SK-N-SH (cell line): ENCODE measurements at regions not wholly inside any gene's neighbourhood (a gene's known extent, or its start where the extent isn't known, plus 50 kb on each side); places are given as distances from the start of the nearest gene placed in this dataset.

Source experiments
- CTCF ChIA-PET: fragments of 300-600, 350-600 bp; formaldehyde crosslinking; extraction: SDS; loops from one replicate; lab custom pipeline; 2021; lab: Yijun Ruan, JAX
- POLR2A ChIA-PET: fragments of 350-600 bp; sonication (Branson Sonifier 250); formaldehyde crosslinking; extraction: SDS; loops from one replicate; lab custom pipeline; 2020; ENCODE audit warnings: antibody characterized with exemption, inconsistent platforms; lab: Yijun Ruan, JAX
- DNase-seq: peaks from one replicate; pipeline ENCODE4 v3.0.0; 2012
- H2AFZ ChIP-seq: fragments of 200-600 bp; sonication (generic); 2 replicates; pipeline ENCODE4 v1.8.1; 2016; ENCODE audit warnings: antibody characterized with exemption, mild to moderate bottlenecking, low read depth
- H3F3A ChIP-seq: fragments of 200-600 bp; sonication (generic); replicated peaks from 2 replicates; pipeline ENCODE3; 2016; ENCODE audit warnings: antibody characterized with exemption, mild to moderate bottlenecking; ENCODE audit not compliant: insufficient read depth
- H3K27ac ChIP-seq, 2 experiments: fragments of 200-500 bp in 1 of 2; fragments of 200-600 bp in 1 of 2; sonication (Bioruptor generic) in 1 of 2; sonication (generic), shearing (Covaris generic) in 1 of 2; 2 replicates each; pipeline versions ENCODE4 v1.5.1 to v1.6.1; 2014 to 2016; ENCODE audit warnings: low read depth in 2 of 2, inconsistent platforms in 1 of 2, low read length in 1 of 2, mild to moderate bottlenecking in 1 of 2, mixed read lengths in 1 of 2
- H3K27me3 ChIP-seq: fragments of 200-600 bp; sonication (generic), shearing (Covaris generic); 2 replicates; pipeline ENCODE4 v1.6.1; 2016; ENCODE audit warnings: mixed run types; ENCODE audit not compliant: insufficient read depth
- H3K36me3 ChIP-seq, 2 experiments: fragments of 200-500 bp in 1 of 2; fragments of 200-600 bp in 1 of 2; sonication (Bioruptor generic) in 1 of 2; sonication (generic) in 1 of 2; replicated peaks in 1 of 2; 2 replicates each; pipeline versions ENCODE3 to v1.5.1; 2014 to 2016; ENCODE audit warnings: low read length in 1 of 2, mild to moderate bottlenecking in 1 of 2; ENCODE audit not compliant: insufficient read depth in 2 of 2, control insufficient read depth in 1 of 2
- H3K4me1 ChIP-seq, 2 experiments: fragments of 200-500 bp in 1 of 2; fragments of 200-600 bp in 1 of 2; sonication (Bioruptor generic) in 1 of 2; sonication (generic), shearing (Covaris generic) in 1 of 2; 2 replicates each; pipeline versions ENCODE4 v1.5.1 to v1.6.1; 2014 to 2016; ENCODE audit warnings: low read depth in 1 of 2, low read length in 1 of 2, mixed run types in 1 of 2; ENCODE audit not compliant: insufficient read depth in 2 of 2, control insufficient read depth in 1 of 2
- H3K4me2 ChIP-seq: fragments of 200-600 bp; sonication (generic), shearing (Covaris generic); 2 replicates; pipeline ENCODE4 v1.6.1; 2017; ENCODE audit warnings: mixed run types
- H3K4me3 ChIP-seq, 2 experiments: fragments of 200-500 bp in 1 of 2; fragments of 200-600 bp in 1 of 2; sonication (Bioruptor generic) in 1 of 2; sonication (generic), shearing (Covaris generic) in 1 of 2; 2 replicates each; pipeline versions ENCODE4 v1.5.1 to v1.8.1; 2014 to 2016; ENCODE audit warnings: low read depth in 2 of 2, inconsistent platforms in 1 of 2, low read length in 1 of 2, mild to moderate bottlenecking in 1 of 2, mixed read lengths in 1 of 2, moderate library complexity in 1 of 2
- H3K79me2 ChIP-seq: fragments of 200-600 bp; sonication (generic); 2 replicates; pipeline ENCODE4 v1.8.1; 2017; ENCODE audit warnings: mild to moderate bottlenecking; ENCODE audit not compliant: insufficient read depth
- H3K9ac ChIP-seq: fragments of 200-600 bp; sonication (generic); 2 replicates; pipeline ENCODE4 v1.6.1; 2017; ENCODE audit warnings: mixed run types
- H3K9me2 ChIP-seq: fragments of 200-600 bp; sonication (generic); 2 replicates; pipeline ENCODE4 v1.6.1; 2017; ENCODE audit warnings: mixed run types
- H3K9me3 ChIP-seq: fragments of 200-600 bp; sonication (generic); 2 replicates; pipeline ENCODE4 v1.6.1; 2017; ENCODE audit warnings: mixed run types, mild to moderate bottlenecking, moderate library complexity
- H4K20me1 ChIP-seq: fragments of 200-600 bp; sonication (generic); 2 replicates; pipeline ENCODE4 v1.6.1; 2017; ENCODE audit warnings: mild to moderate bottlenecking, mixed run types; ENCODE audit not compliant: insufficient read depth
- EP300 ChIP-seq, 2 experiments: IDR thresholded peaks; 2 replicates each; pipeline versions ENCODE4 v1.4.0 to v1.6.1; 2012; ENCODE audit warnings: borderline replicate concordance in 1 of 2, low read depth in 1 of 2, low read length in 1 of 2
- FOXJ3 ChIP-seq: sonication (generic); formaldehyde crosslinking; IDR thresholded peaks from 2 replicates; pipeline ENCODE4 v1.5.1; 2020; ENCODE audit warnings: mild to moderate bottlenecking, missing genetic modification reagents
- FOXM1 ChIP-seq: IDR thresholded peaks from 2 replicates; pipeline ENCODE4 v1.4.0; 2012; ENCODE audit warnings: low read depth, mild to moderate bottlenecking
- GABPA ChIP-seq: IDR thresholded peaks from 2 replicates; pipeline ENCODE4 v1.4.0; 2012; ENCODE audit warnings: low read depth, mild to moderate bottlenecking
- MEF2A ChIP-seq: IDR thresholded peaks from 2 replicates; pipeline ENCODE4 v1.4.0; 2012; ENCODE audit warnings: low read depth, borderline replicate concordance
- MXI1 ChIP-seq: IDR thresholded peaks from 2 replicates; pipeline ENCODE4 v1.6.1; 2012; ENCODE audit warnings: mild to moderate bottlenecking, low read depth, low read length, improper control_type of control experiment
- NFIC ChIP-seq: IDR thresholded peaks from 2 replicates; pipeline ENCODE4 v1.4.0; 2012; ENCODE audit warnings: borderline replicate concordance
- POLR2AphosphoS5 ChIP-seq: IDR thresholded peaks from 2 replicates; pipeline ENCODE4 v1.6.1; 2012; ENCODE audit warnings: low read depth, low read length
- WGBS: methylation state at CpG from one replicate; pipeline ENCODE4 v1.1.6; 2017; ENCODE audit warnings: low lambda C conversion rate; 5-methylcytosine and 5-hydroxymethylcytosine counted together
- TF ChIP-seq, protein P1 (sequence below): fragments of 200-600 bp; sonication (generic); IDR thresholded peaks from 2 replicates; pipeline ENCODE4 v1.6.1; 2017; ENCODE audit warnings: antibody characterized with exemption, mild to moderate bottlenecking, moderate library complexity
- TF ChIP-seq, protein P2 (sequence below): fragments of 150-350 bp; IDR thresholded peaks from 2 replicates; pipeline ENCODE4 v1.6.1; 2017; ENCODE audit warnings: antibody characterized with exemption, low read length, low read depth, borderline replicate concordance
- TF ChIP-seq, protein P3 (sequence below): IDR thresholded peaks from 2 replicates; pipeline ENCODE4 v1.4.0; 2012; ENCODE audit warnings: low read depth
- TF ChIP-seq, protein P4 (sequence below): fragments of 150-350 bp; IDR thresholded peaks from 2 replicates; pipeline ENCODE4 v1.6.1; 2016; ENCODE audit warnings: mild to moderate bottlenecking, low read depth, low read length
- TF ChIP-seq, protein P5 (sequence below): IDR thresholded peaks from 2 replicates; pipeline ENCODE4; 2012

DNA sequence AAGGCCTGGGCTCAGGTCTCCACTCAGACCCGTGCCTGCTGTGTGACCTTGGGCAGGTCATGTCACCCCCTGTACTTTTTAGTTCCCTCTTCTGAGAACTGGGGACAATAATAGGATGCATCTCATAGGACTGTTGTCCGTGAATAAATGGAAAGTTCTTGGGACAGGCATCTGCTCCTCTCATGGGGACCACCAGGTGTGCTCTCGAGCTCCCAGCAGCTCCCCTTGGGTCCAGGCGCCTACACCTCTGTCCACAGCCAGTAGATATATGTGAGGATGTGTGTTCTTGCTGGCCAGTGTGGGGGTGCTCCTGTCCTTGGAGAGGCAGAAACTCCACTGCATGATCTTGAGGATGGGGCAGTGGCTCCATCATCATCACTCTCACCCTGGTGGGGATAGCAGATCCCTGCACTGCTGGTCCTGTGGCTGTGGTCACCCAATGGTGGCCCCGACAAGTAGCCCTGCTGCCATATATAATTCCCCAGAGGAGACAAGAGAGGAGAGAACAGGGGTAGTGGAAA is 257.6 kb upstream of the TLE3 start:
- POLR2A ChIA-PET, result no interaction called here
- H3K9ac ChIP-seq, result no peak overlapping the region
- DNase-seq, result peak; percentile 4
- no peaks in the 10 kb centered on the region for H4K20me1 ChIP-seq
- no peak overlapping the region for H3K4me2 ChIP-seq
- TF ChIP-seq, protein P1, sequence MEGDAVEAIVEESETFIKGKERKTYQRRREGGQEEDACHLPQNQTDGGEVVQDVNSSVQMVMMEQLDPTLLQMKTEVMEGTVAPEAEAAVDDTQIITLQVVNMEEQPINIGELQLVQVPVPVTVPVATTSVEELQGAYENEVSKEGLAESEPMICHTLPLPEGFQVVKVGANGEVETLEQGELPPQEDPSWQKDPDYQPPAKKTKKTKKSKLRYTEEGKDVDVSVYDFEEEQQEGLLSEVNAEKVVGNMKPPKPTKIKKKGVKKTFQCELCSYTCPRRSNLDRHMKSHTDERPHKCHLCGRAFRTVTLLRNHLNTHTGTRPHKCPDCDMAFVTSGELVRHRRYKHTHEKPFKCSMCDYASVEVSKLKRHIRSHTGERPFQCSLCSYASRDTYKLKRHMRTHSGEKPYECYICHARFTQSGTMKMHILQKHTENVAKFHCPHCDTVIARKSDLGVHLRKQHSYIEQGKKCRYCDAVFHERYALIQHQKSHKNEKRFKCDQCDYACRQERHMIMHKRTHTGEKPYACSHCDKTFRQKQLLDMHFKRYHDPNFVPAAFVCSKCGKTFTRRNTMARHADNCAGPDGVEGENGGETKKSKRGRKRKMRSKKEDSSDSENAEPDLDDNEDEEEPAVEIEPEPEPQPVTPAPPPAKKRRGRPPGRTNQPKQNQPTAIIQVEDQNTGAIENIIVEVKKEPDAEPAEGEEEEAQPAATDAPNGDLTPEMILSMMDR, result peak; percentile 30; the same call in 1 of the 2 replicates
- TF ChIP-seq NFIC, result no peak
- TF ChIP-seq MXI1, result no peak
- TF ChIP-seq, protein P2, sequence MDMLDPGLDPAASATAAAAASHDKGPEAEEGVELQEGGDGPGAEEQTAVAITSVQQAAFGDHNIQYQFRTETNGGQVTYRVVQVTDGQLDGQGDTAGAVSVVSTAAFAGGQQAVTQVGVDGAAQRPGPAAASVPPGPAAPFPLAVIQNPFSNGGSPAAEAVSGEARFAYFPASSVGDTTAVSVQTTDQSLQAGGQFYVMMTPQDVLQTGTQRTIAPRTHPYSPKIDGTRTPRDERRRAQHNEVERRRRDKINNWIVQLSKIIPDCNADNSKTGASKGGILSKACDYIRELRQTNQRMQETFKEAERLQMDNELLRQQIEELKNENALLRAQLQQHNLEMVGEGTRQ, result no peak
- TF ChIP-seq GABPA, result no peak
- TF ChIP-seq FOXM1, result no peak
- TF ChIP-seq FOXJ3 (CRISPR knock-in tag), result no peak
- TF ChIP-seq, all 33 proteins: peak for 1
- H3K4me1 ChIP-seq, result peaks cover 0 to 26% of the 10 kb centered on the region in 2 experiments; a peak in 2 of 4 replicates
- peaks cover 4% of the 10 kb centered on the region; the same call in 1 of the 2 replicates for H3K27me3 ChIP-seq
- H2AFZ ChIP-seq, result no peak overlapping the region
- CTCF ChIA-PET, result interaction anchor here (1.0 to 1.4 kb wide), 5 partner anchors 20 to 112 kb away, joined by 3 read pairs; no protein-coding TSS in a partner anchor
- H3K9me3 ChIP-seq, result no peaks in the 10 kb centered on the region
- no peak overlapping the region for H3K27ac ChIP-seq
- no peaks in the 10 kb centered on the region for H3K79me2 ChIP-seq
- WGBS, result 76% methylated on average over 3 of the region's 5 CpGs
- no peaks in the 10 kb centered on the region for H3K36me3 ChIP-seq
- no peaks in the 10 kb centered on the region for H3F3A ChIP-seq
- H3K9me2 ChIP-seq, result no peaks in the 10 kb centered on the region
- no peak overlapping the region for H3K4me3 ChIP-seq

DNA sequence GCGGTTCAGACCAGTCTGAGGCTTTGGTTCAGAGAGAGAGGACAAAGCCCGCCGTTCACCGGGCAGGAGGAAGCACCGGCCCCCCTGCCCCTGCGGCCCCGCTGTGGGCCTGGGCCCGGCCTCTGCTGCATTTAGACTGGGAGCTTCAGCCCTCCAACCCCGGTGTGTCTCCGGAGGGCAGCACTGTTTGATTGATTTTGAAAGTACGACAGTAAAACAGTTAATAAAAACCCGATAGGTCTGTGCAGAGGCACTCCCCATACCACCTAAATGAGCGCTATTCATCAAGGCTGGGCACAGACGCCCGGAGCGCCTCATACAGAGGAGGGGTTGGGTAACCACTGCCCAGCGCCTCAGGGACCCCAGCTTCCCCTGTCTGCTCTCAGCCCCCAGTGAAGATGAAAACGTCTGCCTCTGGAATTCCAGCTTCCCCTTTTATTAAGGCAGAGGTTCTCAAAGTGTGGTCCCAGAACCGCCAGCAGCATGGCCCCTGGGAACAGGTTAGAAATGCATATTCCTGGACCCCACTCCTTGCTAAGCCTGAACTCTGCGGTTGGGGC is 256.7 kb upstream of the TLE3 start:
- Histone ChIP-seq H3K27ac (no peak overlapping the region), H3K9me3 (no peaks in the 10 kb centered on the region), H3K36me3 (no peaks in the 10 kb centered on the region), H3K9ac (no peak overlapping the region), H3K4me2 (no peak overlapping the region), H2AFZ (no peak overlapping the region), H3K79me2 (no peaks in the 10 kb centered on the region), H3K9me2 (no peaks in the 10 kb centered on the region), H3K27me3 (peaks cover 4% of the 10 kb centered on the region; the same call in 1 of the 2 replicates), H3F3A (no peaks in the 10 kb centered on the region), H3K4me1 (peaks cover 0 to 26% of the 10 kb centered on the region in 2 experiments; a peak in 2 of 4 replicates), H4K20me1 (no peaks in the 10 kb centered on the region), H3K4me3 (no peak overlapping the region)
- WGBS, result 91% methylated on average over 18 of the region's 20 CpGs
- no peak for DNase-seq
- CTCF ChIA-PET, result interaction anchor here (1.0 to 1.8 kb wide), 5 partner anchors 9 to 112 kb away, joined by 3 to 4 read pairs (median 3); no protein-coding TSS in a partner anchor
- POLR2A ChIA-PET, result interaction anchor here (0.6 kb wide), 1 partner anchor 253 kb away, joined by 3 read pairs; no protein-coding TSS in a partner anchor
- TF ChIP-seq, protein P3, sequence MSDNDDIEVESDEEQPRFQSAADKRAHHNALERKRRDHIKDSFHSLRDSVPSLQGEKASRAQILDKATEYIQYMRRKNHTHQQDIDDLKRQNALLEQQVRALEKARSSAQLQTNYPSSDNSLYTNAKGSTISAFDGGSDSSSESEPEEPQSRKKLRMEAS, result no peak
- TF ChIP-seq, protein P4, sequence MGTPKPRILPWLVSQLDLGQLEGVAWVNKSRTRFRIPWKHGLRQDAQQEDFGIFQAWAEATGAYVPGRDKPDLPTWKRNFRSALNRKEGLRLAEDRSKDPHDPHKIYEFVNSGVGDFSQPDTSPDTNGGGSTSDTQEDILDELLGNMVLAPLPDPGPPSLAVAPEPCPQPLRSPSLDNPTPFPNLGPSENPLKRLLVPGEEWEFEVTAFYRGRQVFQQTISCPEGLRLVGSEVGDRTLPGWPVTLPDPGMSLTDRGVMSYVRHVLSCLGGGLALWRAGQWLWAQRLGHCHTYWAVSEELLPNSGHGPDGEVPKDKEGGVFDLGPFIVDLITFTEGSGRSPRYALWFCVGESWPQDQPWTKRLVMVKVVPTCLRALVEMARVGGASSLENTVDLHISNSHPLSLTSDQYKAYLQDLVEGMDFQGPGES, result no peak
- TF ChIP-seq, protein P5, sequence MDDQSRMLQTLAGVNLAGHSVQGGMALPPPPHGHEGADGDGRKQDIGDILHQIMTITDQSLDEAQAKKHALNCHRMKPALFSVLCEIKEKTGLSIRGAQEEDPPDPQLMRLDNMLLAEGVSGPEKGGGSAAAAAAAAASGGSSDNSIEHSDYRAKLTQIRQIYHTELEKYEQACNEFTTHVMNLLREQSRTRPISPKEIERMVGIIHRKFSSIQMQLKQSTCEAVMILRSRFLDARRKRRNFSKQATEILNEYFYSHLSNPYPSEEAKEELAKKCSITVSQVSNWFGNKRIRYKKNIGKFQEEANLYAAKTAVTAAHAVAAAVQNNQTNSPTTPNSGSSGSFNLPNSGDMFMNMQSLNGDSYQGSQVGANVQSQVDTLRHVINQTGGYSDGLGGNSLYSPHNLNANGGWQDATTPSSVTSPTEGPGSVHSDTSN, result no peak
- TF ChIP-seq, protein P1, result no peak
- TF ChIP-seq EP300 (IDR thresholded peaks at IDR 0.05; ENCODE audit: borderline replicate concordance in 1 of 2, low read depth in 1 of 2, low read length in 1 of 2), result no peak
- TF ChIP-seq MEF2A, result no peak
- no peak for TF ChIP-seq POLR2AphosphoS5
